ENCODE measurements at regions not wholly inside any gene's neighbourhood (a gene's known extent, or its start where the extent isn't known, plus 50 kb on each side); places are given as distances from the start of the nearest gene placed in this dataset.

DNA sequence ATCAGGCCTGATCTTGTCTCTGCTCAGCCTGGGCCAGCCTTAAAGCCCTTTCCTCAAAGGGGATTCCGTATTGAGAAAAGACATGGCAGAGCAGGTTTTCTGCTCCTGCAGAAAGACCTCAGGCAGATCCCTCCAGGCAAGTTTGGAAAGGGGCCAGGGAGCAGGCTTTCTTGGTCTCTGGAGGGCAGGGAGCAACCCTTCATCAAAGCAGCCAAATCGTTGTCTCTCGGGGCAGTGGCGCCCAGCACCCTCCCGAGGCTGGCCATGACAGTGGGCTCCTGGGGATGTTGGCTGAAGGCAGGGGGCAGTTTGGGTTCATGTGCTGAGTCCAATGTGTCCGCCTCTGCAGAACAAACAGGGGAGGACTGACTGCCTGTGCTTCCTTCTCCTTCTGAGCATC is 168.4 kb upstream of the WSCD1 start:
- H3K4me2 ChIP-seq (ENCODE audit: low read depth, low read length, poor library complexity, severe bottlenecking) = no peak overlapping the region

DNA sequence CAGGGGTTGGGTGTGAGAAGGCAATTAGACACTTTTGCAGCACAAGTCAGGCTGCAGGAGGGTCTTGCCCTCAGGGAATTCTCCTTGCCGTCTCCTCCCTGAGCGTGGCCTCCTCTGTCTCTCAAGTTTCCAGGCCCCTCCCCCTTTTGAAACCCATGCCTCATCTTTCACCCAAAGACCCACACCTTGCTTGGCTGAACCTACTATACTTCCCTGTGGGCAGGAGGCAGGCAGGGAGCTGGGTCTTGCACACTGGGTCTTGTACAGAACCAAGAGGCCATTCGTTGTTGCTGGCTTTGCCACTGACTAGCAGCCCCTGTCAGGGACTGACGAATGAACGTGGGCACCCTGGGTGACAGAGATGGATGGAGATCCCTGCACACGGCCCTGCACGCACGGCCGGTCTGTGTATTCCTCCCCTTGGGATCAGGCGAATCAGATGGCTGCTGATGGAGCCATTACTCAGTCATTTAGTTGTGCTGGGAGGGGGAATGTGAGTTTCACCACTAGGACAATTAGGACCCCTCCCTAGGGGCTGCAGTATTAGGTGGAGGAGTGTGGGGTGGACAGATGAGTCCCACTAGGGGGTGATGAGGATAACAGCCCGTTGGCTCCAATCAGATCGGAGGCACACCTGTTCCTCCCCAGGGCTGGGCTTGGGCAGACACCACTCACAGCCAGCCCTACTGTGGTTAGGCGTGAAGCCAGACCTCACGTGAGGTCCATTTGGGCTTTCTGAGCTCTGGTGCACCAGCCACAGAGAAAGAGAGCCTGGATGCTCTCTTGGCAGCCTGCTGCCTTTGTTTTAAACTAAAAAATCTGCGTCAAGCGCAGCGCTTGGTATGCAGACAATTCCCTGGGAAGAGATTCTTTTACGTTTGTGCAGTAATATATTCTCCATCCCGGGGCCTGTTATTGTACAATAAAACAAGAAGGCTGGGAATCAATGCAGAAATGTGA is 167.7 kb upstream of the WSCD1 start:
- no peak overlapping the region for H3K4me2 ChIP-seq (ENCODE audit: low read depth, low read length, poor library complexity, severe bottlenecking)
- no peaks in the 10 kb centered on the region for H3K36me3 ChIP-seq (ENCODE audit: insufficient read depth, low read length)
- H3K27ac ChIP-seq (ENCODE audit: low read length) = no peak overlapping the region
- H3K27me3 ChIP-seq (ENCODE audit: low read length) = no peaks in the 10 kb centered on the region
- H3K9me2 ChIP-seq (replicated peaks; ENCODE audit: insufficient read depth, low read length) = no peaks in the 10 kb centered on the region
- no peaks in the 10 kb centered on the region for H3K79me2 ChIP-seq (ENCODE audit: low read length)
- no peaks in the 10 kb centered on the region for H3K4me1 ChIP-seq (ENCODE audit: low read length)
- no peaks in the 10 kb centered on the region for H3K9me3 ChIP-seq (ENCODE audit: low read length)
- H3K9ac ChIP-seq (ENCODE audit: low read length) = no peak overlapping the region
- H2AFZ ChIP-seq (ENCODE audit: low read length) = no peak overlapping the region
- no peak for DNase-seq
- H4K20me1 ChIP-seq (ENCODE audit: insufficient read depth, low read depth, low read length) = no peaks in the 10 kb centered on the region
- H3K4me3 ChIP-seq (ENCODE audit: low read length) = no peak overlapping the region

More for the DNA sequence above, 168.4 kb upstream of the WSCD1 start:
- no peak overlapping the region for H3K4me3 ChIP-seq (ENCODE audit: low read length)
- H3K36me3 ChIP-seq (ENCODE audit: insufficient read depth, low read length) = no peaks in the 10 kb centered on the region
- H3K9ac ChIP-seq (ENCODE audit: low read length) = no peak overlapping the region
- H3K9me3 ChIP-seq (ENCODE audit: low read length) = no peaks in the 10 kb centered on the region
- no peak overlapping the region for H3K27ac ChIP-seq (ENCODE audit: low read length)
- no peak for DNase-seq
- H3K27me3 ChIP-seq (ENCODE audit: low read length) = no peaks in the 10 kb centered on the region
- H3K4me1 ChIP-seq (ENCODE audit: low read length) = no peaks in the 10 kb centered on the region
- no peaks in the 10 kb centered on the region for H4K20me1 ChIP-seq (ENCODE audit: insufficient read depth, low read depth, low read length)
- H2AFZ ChIP-seq (ENCODE audit: low read length) = no peak overlapping the region
- no peaks in the 10 kb centered on the region for H3K79me2 ChIP-seq (ENCODE audit: low read length)
- H3K9me2 ChIP-seq (replicated peaks; ENCODE audit: insufficient read depth, low read length) = no peaks in the 10 kb centered on the region

DNA sequence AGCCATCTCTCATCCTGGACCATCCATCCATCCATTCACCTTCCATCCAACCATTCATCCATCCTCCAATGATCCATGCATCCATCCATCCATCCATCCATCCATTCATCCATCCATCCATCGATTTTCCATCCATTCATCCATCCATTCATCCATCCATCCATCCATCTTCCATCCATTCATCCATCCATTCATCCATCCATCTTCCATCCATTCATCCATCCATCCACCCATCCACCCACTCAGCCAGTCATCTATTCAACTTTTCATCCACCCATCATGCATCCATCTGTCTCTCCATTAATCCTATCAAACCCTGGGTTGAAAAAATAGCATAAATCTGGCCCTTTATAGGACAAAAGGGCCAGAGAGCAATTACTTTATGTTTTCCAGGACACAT is 158.3 kb upstream of the WSCD1 start:
- no peaks in the 10 kb centered on the region for H4K20me1 ChIP-seq (ENCODE audit: insufficient read depth, low read depth, low read length)
- no peak overlapping the region for H3K27ac ChIP-seq (ENCODE audit: low read length)
- H3K4me3 ChIP-seq (ENCODE audit: low read length) = no peak overlapping the region
- H3K9ac ChIP-seq (ENCODE audit: low read length) = no peak overlapping the region
- H3K4me2 ChIP-seq (ENCODE audit: low read depth, low read length, poor library complexity, severe bottlenecking) = no peak overlapping the region
- H3K9me3 ChIP-seq (ENCODE audit: low read length) = no peaks in the 10 kb centered on the region
- H3K27me3 ChIP-seq (ENCODE audit: low read length) = no peaks in the 10 kb centered on the region
- no peak overlapping the region for H2AFZ ChIP-seq (ENCODE audit: low read length)
- no peak for DNase-seq
- H3K4me1 ChIP-seq (ENCODE audit: low read length) = no peaks in the 10 kb centered on the region
- no peaks in the 10 kb centered on the region for H3K36me3 ChIP-seq (ENCODE audit: insufficient read depth, low read length)
- no peaks in the 10 kb centered on the region for H3K79me2 ChIP-seq (ENCODE audit: low read length)
- H3K9me2 ChIP-seq (replicated peaks; ENCODE audit: insufficient read depth, low read length) = no peaks in the 10 kb centered on the region

DNA sequence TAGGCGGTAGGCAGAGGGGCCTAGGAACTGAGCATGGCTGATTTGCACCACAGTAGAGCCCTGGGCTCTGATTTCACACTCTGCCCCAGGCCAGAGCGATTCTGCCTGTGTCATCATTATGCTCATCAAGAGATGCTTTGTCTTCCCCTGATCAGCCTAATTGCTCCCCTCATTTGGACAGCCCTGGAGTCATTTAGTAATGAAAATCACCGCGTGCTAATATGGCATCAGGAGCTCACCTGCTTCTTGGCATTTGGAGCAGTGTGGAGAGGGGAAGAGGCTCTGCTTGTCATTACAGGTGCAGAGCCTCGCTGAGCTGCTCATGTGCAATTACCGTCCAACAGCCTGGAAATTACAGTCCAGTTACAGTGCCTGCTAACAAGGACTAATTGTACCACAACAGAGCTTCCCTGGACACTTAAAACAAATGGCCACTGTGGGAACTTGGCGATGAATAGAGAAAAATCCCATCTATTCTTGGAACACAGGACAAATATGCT is 157.1 kb upstream of the WSCD1 start:
- Histone ChIP-seq H4K20me1 (ENCODE audit: insufficient read depth, low read depth, low read length) (no peaks in the 10 kb centered on the region), H3K79me2 (ENCODE audit: low read length) (no peaks in the 10 kb centered on the region), H3K36me3 (ENCODE audit: insufficient read depth, low read length) (no peaks in the 10 kb centered on the region), H2AFZ (ENCODE audit: low read length) (no peak overlapping the region), H3K27ac (ENCODE audit: low read length) (no peak overlapping the region), H3K4me2 (ENCODE audit: low read depth, low read length, poor library complexity, severe bottlenecking) (no peak overlapping the region), H3K9me3 (ENCODE audit: low read length) (no peaks in the 10 kb centered on the region), H3K4me1 (ENCODE audit: low read length) (no peaks in the 10 kb centered on the region), H3K9ac (ENCODE audit: low read length) (no peak overlapping the region), H3K4me3 (ENCODE audit: low read length) (no peak overlapping the region), H3K27me3 (ENCODE audit: low read length) (no peaks in the 10 kb centered on the region), H3K9me2 (replicated peaks; ENCODE audit: insufficient read depth, low read length) (no peaks in the 10 kb centered on the region)
- DNase-seq = no peak

DNA sequence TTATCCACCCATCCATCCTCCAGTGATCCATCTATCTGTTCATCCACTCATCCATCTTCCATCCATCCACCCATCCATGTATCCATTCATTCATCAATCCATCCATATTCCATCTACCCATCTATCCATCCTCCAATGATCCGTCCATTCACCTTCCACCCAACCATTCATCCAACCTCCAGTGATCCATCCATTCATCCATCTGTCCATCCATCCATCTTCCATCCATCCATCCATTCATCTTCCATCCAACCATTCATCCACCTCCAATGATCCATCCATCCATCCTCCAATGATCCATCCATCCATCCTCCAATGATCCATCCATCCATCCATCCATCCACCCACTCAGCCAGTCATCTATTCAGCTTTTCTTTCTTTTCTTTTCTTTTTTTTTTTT is 156.5 kb upstream of the WSCD1 start:
- Histone ChIP-seq H4K20me1 (ENCODE audit: insufficient read depth, low read depth, low read length) (no peaks in the 10 kb centered on the region), H3K4me3 (ENCODE audit: low read length) (no peak overlapping the region), H3K79me2 (ENCODE audit: low read length) (no peaks in the 10 kb centered on the region), H3K27ac (ENCODE audit: low read length) (no peak overlapping the region), H2AFZ (ENCODE audit: low read length) (no peak overlapping the region), H3K9me2 (replicated peaks; ENCODE audit: insufficient read depth, low read length) (no peaks in the 10 kb centered on the region), H3K4me2 (ENCODE audit: low read depth, low read length, poor library complexity, severe bottlenecking) (no peak overlapping the region), H3K9me3 (ENCODE audit: low read length) (no peaks in the 10 kb centered on the region), H3K27me3 (ENCODE audit: low read length) (no peaks in the 10 kb centered on the region), H3K9ac (ENCODE audit: low read length) (no peak overlapping the region), H3K36me3 (ENCODE audit: insufficient read depth, low read length) (no peaks in the 10 kb centered on the region), H3K4me1 (ENCODE audit: low read length) (no peaks in the 10 kb centered on the region)
- no peak for DNase-seq

DNA sequence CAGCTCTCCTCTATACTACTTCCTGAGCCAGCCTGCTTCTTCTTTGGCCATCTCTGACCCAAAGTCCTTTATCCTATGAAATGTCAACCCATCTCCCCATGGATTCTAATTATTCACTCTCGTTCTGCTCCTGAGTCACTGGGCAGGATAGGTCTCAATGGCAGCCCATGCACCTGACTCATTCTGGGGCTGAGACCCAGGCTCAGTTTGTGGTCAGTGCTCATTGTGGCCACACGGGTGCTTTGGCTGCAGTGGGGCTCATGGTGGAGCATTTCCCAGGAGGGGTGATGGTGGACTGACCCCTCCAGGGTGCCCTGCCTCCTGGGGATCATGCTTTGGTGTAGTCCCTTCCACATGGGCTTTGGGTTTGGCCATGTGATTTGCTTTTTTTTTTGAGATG is 154.8 kb upstream of the WSCD1 start:
- no peaks in the 10 kb centered on the region for H3K9me2 ChIP-seq (replicated peaks; ENCODE audit: insufficient read depth, low read length)
- H2AFZ ChIP-seq (ENCODE audit: low read length) = no peak overlapping the region
- H3K27ac ChIP-seq (ENCODE audit: low read length) = no peak overlapping the region
- H4K20me1 ChIP-seq (ENCODE audit: insufficient read depth, low read depth, low read length) = no peaks in the 10 kb centered on the region
- no peak overlapping the region for H3K4me2 ChIP-seq (ENCODE audit: low read depth, low read length, poor library complexity, severe bottlenecking)
- no peaks in the 10 kb centered on the region for H3K9me3 ChIP-seq (ENCODE audit: low read length)
- H3K9ac ChIP-seq (ENCODE audit: low read length) = no peak overlapping the region
- no peaks in the 10 kb centered on the region for H3K4me1 ChIP-seq (ENCODE audit: low read length)
- H3K4me3 ChIP-seq (ENCODE audit: low read length) = no peak overlapping the region
- H3K27me3 ChIP-seq (ENCODE audit: low read length) = no peaks in the 10 kb centered on the region
- no peaks in the 10 kb centered on the region for H3K79me2 ChIP-seq (ENCODE audit: low read length)
- DNase-seq = no peak
- no peaks in the 10 kb centered on the region for H3K36me3 ChIP-seq (ENCODE audit: insufficient read depth, low read length)

DNA sequence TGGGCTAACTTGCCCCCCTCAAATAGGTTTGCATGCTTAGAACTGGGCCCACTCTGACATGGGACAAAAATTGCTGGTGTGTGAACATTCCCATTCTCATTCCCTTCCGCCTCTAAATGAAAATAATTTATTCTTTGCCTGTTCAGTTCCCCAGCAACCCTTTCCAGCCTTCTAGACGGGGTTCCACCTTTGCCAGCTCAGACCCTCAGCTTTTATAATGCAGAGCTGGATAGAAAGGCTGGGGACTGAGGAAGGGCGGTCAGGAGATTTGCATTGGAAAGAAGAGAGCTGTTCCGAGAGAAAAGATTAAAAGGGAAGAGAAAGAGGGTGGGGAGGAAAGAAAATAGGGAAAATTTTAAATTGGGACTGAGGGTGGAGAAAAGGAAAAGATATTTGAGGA is 151.1 kb upstream of the WSCD1 start:
- no peaks in the 10 kb centered on the region for H3K9me2 ChIP-seq (replicated peaks; ENCODE audit: insufficient read depth, low read length)
- no peak overlapping the region for H2AFZ ChIP-seq (ENCODE audit: low read length)
- no peaks in the 10 kb centered on the region for H3K27me3 ChIP-seq (ENCODE audit: low read length)
- no peak overlapping the region for H3K4me3 ChIP-seq (ENCODE audit: low read length)
- H4K20me1 ChIP-seq (ENCODE audit: insufficient read depth, low read depth, low read length) = no peaks in the 10 kb centered on the region
- H3K9me3 ChIP-seq (ENCODE audit: low read length) = no peaks in the 10 kb centered on the region
- no peak overlapping the region for H3K27ac ChIP-seq (ENCODE audit: low read length)
- no peak overlapping the region for H3K4me2 ChIP-seq (ENCODE audit: low read depth, low read length, poor library complexity, severe bottlenecking)
- no peak overlapping the region for H3K9ac ChIP-seq (ENCODE audit: low read length)
- DNase-seq = no peak
- no peaks in the 10 kb centered on the region for H3K36me3 ChIP-seq (ENCODE audit: insufficient read depth, low read length)
- no peaks in the 10 kb centered on the region for H3K4me1 ChIP-seq (ENCODE audit: low read length)
- H3K79me2 ChIP-seq (ENCODE audit: low read length) = no peaks in the 10 kb centered on the region

DNA sequence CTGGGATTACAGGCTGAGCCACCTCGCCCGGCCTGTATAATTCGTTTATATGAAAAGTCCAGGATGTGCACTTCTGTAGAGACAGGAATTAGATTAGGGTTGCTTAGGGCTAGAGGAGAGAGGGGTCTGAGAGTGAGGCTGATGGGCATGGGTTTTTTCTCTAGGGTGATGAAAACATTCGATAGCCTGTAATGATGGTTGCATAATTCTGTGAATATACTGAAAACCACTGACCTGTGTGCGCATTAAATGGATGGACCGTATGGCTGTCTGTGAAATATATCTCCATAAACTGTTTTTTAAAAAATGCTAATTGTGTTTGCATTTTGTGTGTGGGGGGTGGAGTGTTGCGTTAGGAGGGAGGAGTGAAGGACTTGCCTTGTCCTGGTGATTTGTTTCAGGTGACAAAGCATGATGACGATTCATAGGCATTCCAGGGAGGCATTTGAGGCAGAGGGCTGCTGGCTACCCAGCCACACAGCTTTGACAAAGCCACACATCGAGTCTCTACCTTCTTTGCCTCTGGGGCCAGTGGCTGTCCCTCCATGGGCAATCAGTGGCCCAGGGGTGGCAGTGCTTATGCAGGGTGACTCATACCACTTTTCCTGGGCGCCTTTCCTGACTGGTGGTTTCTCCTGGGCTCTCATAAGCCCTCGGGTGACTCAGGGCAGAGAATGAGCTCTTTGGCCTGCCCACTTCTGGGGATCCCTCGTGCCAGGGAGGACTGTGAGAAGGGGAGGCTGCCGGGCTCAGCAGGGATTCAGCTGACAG is 148.5 kb upstream of the WSCD1 start:
- no peaks in the 10 kb centered on the region for H3K79me2 ChIP-seq (ENCODE audit: low read length)
- H3K27me3 ChIP-seq (ENCODE audit: low read length) = no peaks in the 10 kb centered on the region
- no peak overlapping the region for H3K4me3 ChIP-seq (ENCODE audit: low read length)
- H3K9me2 ChIP-seq (replicated peaks; ENCODE audit: insufficient read depth, low read length) = no peaks in the 10 kb centered on the region
- H4K20me1 ChIP-seq (ENCODE audit: insufficient read depth, low read depth, low read length) = no peaks in the 10 kb centered on the region
- no peak overlapping the region for H3K4me2 ChIP-seq (ENCODE audit: low read depth, low read length, poor library complexity, severe bottlenecking)
- H3K9ac ChIP-seq (ENCODE audit: low read length) = no peak overlapping the region
- no peak overlapping the region for H2AFZ ChIP-seq (ENCODE audit: low read length)
- H3K9me3 ChIP-seq (ENCODE audit: low read length) = no peaks in the 10 kb centered on the region
- no peaks in the 10 kb centered on the region for H3K36me3 ChIP-seq (ENCODE audit: insufficient read depth, low read length)
- no peak overlapping the region for H3K27ac ChIP-seq (ENCODE audit: low read length)
- no peak for DNase-seq
- H3K4me1 ChIP-seq (ENCODE audit: low read length) = no peaks in the 10 kb centered on the region

Data from Karpas-422 (cell line).